ENCODE measurements at regions not wholly inside any gene's neighbourhood (a gene's known extent, or its start where the extent isn't known, plus 50 kb on each side); places are given as distances from the start of the nearest gene placed in this dataset.

GRCh38 chr11:134801570-134801969 lies 389.5 kb upstream of the B3GAT1 start:
- no peak overlapping the region for H3K4me3 Mint-ChIP-seq
- no peak for ATAC-seq
- H3K9me3 Mint-ChIP-seq: no peaks in the 10 kb centered on the region
- H3K27me3 Mint-ChIP-seq: peaks cover 39 to 49% of the 10 kb centered on the region in 2 donors
- no peak for DNase-seq (ENCODE audit: low spot score)
- H3K27ac Mint-ChIP-seq: no peak overlapping the region
- H3K36me3 Mint-ChIP-seq: no peaks in the 10 kb centered on the region
- no peaks in the 10 kb centered on the region for H3K4me1 Mint-ChIP-seq (ENCODE audit: low read depth in 2 of 2)

- DNase-seq (ENCODE audit: low spot score) (no peak), ATAC-seq (no peak)
- no peaks in the 10 kb centered on the region for H3K9me3 Mint-ChIP-seq
- H3K27me3 Mint-ChIP-seq: peaks cover 34 to 43% of the 10 kb centered on the region in 2 donors
- no peak overlapping the region for H3K27ac Mint-ChIP-seq
- H3K36me3 Mint-ChIP-seq: no peaks in the 10 kb centered on the region
- H3K4me3 Mint-ChIP-seq: no peak overlapping the region
- H3K4me1 Mint-ChIP-seq (ENCODE audit: low read depth in 2 of 2): no peaks in the 10 kb centered on the region
Measured at GRCh38 chr11:134800826-134801225, 388.8 kb upstream of the B3GAT1 start.

GRCh38 chr11:134800130-134800529 lies 388.1 kb upstream of the B3GAT1 start:
- no peaks in the 10 kb centered on the region for H3K36me3 Mint-ChIP-seq
- ATAC-seq (no peak), DNase-seq (ENCODE audit: low spot score) (no peak)
- H3K27me3 Mint-ChIP-seq: peaks cover 30 to 36% of the 10 kb centered on the region in 2 donors
- no peak overlapping the region for H3K4me3 Mint-ChIP-seq
- no peaks in the 10 kb centered on the region for H3K9me3 Mint-ChIP-seq
- H3K27ac Mint-ChIP-seq: no peak overlapping the region
- no peaks in the 10 kb centered on the region for H3K4me1 Mint-ChIP-seq (ENCODE audit: low read depth in 2 of 2)

- DNase-seq (ENCODE audit: low spot score) (no peak), ATAC-seq (no peak)
- Mint-ChIP-seq H3K27me3 (peaks cover 28 to 32% of the 10 kb centered on the region in 2 donors), H3K36me3 (no peaks in the 10 kb centered on the region), H3K4me3 (no peak overlapping the region), H3K9me3 (no peaks in the 10 kb centered on the region), H3K4me1 (ENCODE audit: low read depth in 2 of 2) (no peaks in the 10 kb centered on the region), H3K27ac (no peak overlapping the region)
Measured at GRCh38 chr11:134799386-134799785, 387.3 kb upstream of the B3GAT1 start.

- H3K4me1 Mint-ChIP-seq (ENCODE audit: low read depth in 2 of 2): no peaks in the 10 kb centered on the region
- H3K9me3 Mint-ChIP-seq: no peaks in the 10 kb centered on the region
- DNase-seq (ENCODE audit: low spot score) (no peak), ATAC-seq (no peak)
- H3K27me3 Mint-ChIP-seq: peaks cover 21 to 26% of the 10 kb centered on the region in 2 donors
- H3K27ac Mint-ChIP-seq: no peak overlapping the region
- no peaks in the 10 kb centered on the region for H3K36me3 Mint-ChIP-seq
- H3K4me3 Mint-ChIP-seq: no peak overlapping the region
Measured at GRCh38 chr11:134797411-134798089, 385.5 kb upstream of the B3GAT1 start.

- H3K36me3 Mint-ChIP-seq: no peaks in the 10 kb centered on the region
- H3K27me3 Mint-ChIP-seq: peaks cover 9 to 12% of the 10 kb centered on the region in 2 donors
- H3K4me1 Mint-ChIP-seq (ENCODE audit: low read depth in 2 of 2): no peaks in the 10 kb centered on the region
- DNase-seq (ENCODE audit: low spot score) (no peak), ATAC-seq (no peak)
- no peaks in the 10 kb centered on the region for H3K9me3 Mint-ChIP-seq
- H3K4me3 Mint-ChIP-seq: no peak overlapping the region
- no peak overlapping the region for H3K27ac Mint-ChIP-seq
Measured at GRCh38 chr11:134795017-134795416, 383.0 kb upstream of the B3GAT1 start.

GRCh38 chr11:134794192-134794591 lies 382.1 kb upstream of the B3GAT1 start:
- DNase-seq (ENCODE audit: low spot score): no peak
- H3K36me3 Mint-ChIP-seq: no peaks in the 10 kb centered on the region
- no peak for ATAC-seq
- no peaks in the 10 kb centered on the region for H3K9me3 Mint-ChIP-seq
- no peak overlapping the region for H3K27ac Mint-ChIP-seq
- H3K27me3 Mint-ChIP-seq: peaks cover 8 to 9% of the 10 kb centered on the region in 2 donors
- H3K4me3 Mint-ChIP-seq: no peak overlapping the region
- no peaks in the 10 kb centered on the region for H3K4me1 Mint-ChIP-seq (ENCODE audit: low read depth in 2 of 2)

GRCh38 chr11:134792677-134793076 lies 380.6 kb upstream of the B3GAT1 start:
- ATAC-seq (no peak), DNase-seq (ENCODE audit: low spot score) (no peak)
- no peaks in the 10 kb centered on the region for H3K9me3 Mint-ChIP-seq
- peaks cover 9 to 11% of the 10 kb centered on the region in 2 donors for H3K27me3 Mint-ChIP-seq
- no peak overlapping the region for H3K4me3 Mint-ChIP-seq
- H3K4me1 Mint-ChIP-seq (ENCODE audit: low read depth in 2 of 2): no peaks in the 10 kb centered on the region
- no peak overlapping the region for H3K27ac Mint-ChIP-seq
- H3K36me3 Mint-ChIP-seq: no peaks in the 10 kb centered on the region

GRCh38 chr11:134792044-134792443 lies 380.0 kb upstream of the B3GAT1 start:
- ATAC-seq: no peak
- Mint-ChIP-seq H3K4me3 (no peak overlapping the region), H3K9me3 (no peaks in the 10 kb centered on the region), H3K36me3 (no peaks in the 10 kb centered on the region), H3K27me3 (peaks cover 11 to 12% of the 10 kb centered on the region in 2 donors), H3K4me1 (ENCODE audit: low read depth in 2 of 2) (no peaks in the 10 kb centered on the region), H3K27ac (no peak overlapping the region)
- no peak for DNase-seq (ENCODE audit: low spot score)

- Mint-ChIP-seq H3K4me3 (no peak overlapping the region), H3K27ac (no peak overlapping the region), H3K9me3 (no peaks in the 10 kb centered on the region), H3K36me3 (no peaks in the 10 kb centered on the region), H3K4me1 (ENCODE audit: low read depth in 2 of 2) (no peaks in the 10 kb centered on the region), H3K27me3 (peaks cover 11 to 21% of the 10 kb centered on the region in 2 donors)
- ATAC-seq: no peak
- DNase-seq (ENCODE audit: low spot score): no peak
Measured at GRCh38 chr11:134791102-134791501, 379.1 kb upstream of the B3GAT1 start.

GRCh38 chr11:134789104-134789503 lies 377.1 kb upstream of the B3GAT1 start:
- Mint-ChIP-seq H3K4me3 (no peak overlapping the region), H3K9me3 (no peaks in the 10 kb centered on the region), H3K27me3 (peaks cover 15 to 21% of the 10 kb centered on the region in 2 donors), H3K36me3 (no peaks in the 10 kb centered on the region), H3K27ac (no peak overlapping the region), H3K4me1 (ENCODE audit: low read depth in 2 of 2) (no peaks in the 10 kb centered on the region)
- DNase-seq (ENCODE audit: low spot score) (no peak), ATAC-seq (no peak)

GRCh38 chr11:134786636-134787035 lies 374.6 kb upstream of the B3GAT1 start:
- no peak overlapping the region for H3K4me3 Mint-ChIP-seq
- no peaks in the 10 kb centered on the region for H3K36me3 Mint-ChIP-seq
- H3K9me3 Mint-ChIP-seq: no peaks in the 10 kb centered on the region
- peaks cover 19 to 32% of the 10 kb centered on the region in 2 donors for H3K27me3 Mint-ChIP-seq
- no peaks in the 10 kb centered on the region for H3K4me1 Mint-ChIP-seq (ENCODE audit: low read depth in 2 of 2)
- DNase-seq (ENCODE audit: low spot score): no peak
- no peak overlapping the region for H3K27ac Mint-ChIP-seq
- ATAC-seq: no peak

GRCh38 chr11:134785660-134786284 lies 373.7 kb upstream of the B3GAT1 start:
- no peaks in the 10 kb centered on the region for H3K9me3 Mint-ChIP-seq
- ATAC-seq: no peak

GRCh38 chr11:134785059-134785458 lies 373.0 kb upstream of the B3GAT1 start:
- Mint-ChIP-seq H3K9me3 (no peaks in the 10 kb centered on the region), H3K4me1 (ENCODE audit: low read depth in 2 of 2) (no peaks in the 10 kb centered on the region), H3K4me3 (no peak overlapping the region), H3K27me3 (peaks cover 24 to 40% of the 10 kb centered on the region in 2 donors), H3K36me3 (no peaks in the 10 kb centered on the region), H3K27ac (no peak overlapping the region)
- DNase-seq (ENCODE audit: low spot score) (no peak), ATAC-seq (no peak)

More at GRCh38 chr11:134785660-134786284, 373.7 kb upstream of the B3GAT1 start:
- H3K4me3 Mint-ChIP-seq: no peak overlapping the region
- H3K36me3 Mint-ChIP-seq: no peaks in the 10 kb centered on the region
- no peaks in the 10 kb centered on the region for H3K4me1 Mint-ChIP-seq (ENCODE audit: low read depth in 2 of 2)
- no peak for DNase-seq (ENCODE audit: low spot score)
- no peak overlapping the region for H3K27ac Mint-ChIP-seq
- peaks cover 21 to 39% of the 10 kb centered on the region in 2 donors for H3K27me3 Mint-ChIP-seq

Data from natural killer cell treated with Interleukin-12 subunit alpha and Interleukin-12 subunit beta and Interleukin-15 and Interleukin-18, amount 100 ng/mL, for 72 hours (primary cell).